ENCODE measurements at regions not wholly inside any gene's neighbourhood (a gene's known extent, or its start where the extent isn't known, plus 50 kb on each side); places are given as distances from the start of the nearest gene placed in this dataset.
"Not testable (repeated sequence)": the region's sequence is repeated elsewhere in the genome, so short reads cannot be mapped to it uniquely, and the experiment has no call there.

DNA sequence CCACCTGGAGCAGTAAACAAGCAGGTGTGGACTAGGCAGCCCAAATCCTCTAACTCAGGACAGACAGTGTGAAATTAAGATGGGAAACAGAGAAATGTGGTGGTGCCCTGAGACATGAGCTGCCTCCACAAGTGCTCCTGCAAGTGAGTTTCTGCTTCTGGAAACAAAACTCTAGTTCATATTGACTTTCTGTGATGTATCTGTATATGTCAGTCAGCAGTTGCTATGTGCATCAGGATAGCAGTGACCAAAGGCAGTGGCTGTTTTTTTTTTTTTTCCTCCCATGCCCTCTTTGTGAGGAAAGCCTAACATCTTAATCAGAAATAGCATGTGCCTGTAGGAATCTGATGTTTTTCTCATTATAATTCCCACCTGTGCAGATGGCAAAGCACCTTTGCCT is 318.4 kb upstream of the SEMA6A start:
- DNase-seq = no peak
- H3K4me3 Mint-ChIP-seq = no peak overlapping the region
- H3K36me3 Mint-ChIP-seq = no peaks in the 10 kb centered on the region
- no peak overlapping the region for H3K27ac Mint-ChIP-seq
- H3K27me3 Mint-ChIP-seq = no peaks in the 10 kb centered on the region
- H3K9me3 Mint-ChIP-seq = no peaks in the 10 kb centered on the region
- POLR2A ChIA-PET = no interaction called here
- no peak for ATAC-seq (ENCODE audit: low read depth)
- H3K4me1 Mint-ChIP-seq = no peaks in the 10 kb centered on the region

DNA sequence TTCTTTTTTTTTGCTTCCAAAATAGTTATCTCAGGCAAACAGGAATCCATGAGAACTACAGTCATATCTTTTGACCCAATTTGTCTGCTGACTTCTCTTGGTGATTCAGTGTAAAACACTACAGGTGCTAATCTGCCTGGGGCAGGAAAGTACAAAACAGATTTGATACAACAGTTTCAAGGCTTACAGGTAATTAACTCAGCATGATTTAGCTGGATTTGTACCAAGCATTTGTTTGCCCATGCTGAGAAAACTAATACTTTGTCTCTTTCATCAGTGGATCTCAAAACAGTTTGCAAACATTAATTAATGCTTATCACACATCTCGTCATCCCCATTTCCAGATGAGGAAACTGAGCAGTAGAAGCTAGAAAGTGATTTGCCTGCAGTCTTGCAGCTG is 312.5 kb upstream of the SEMA6A start:
- no peaks in the 10 kb centered on the region for H3K36me3 Mint-ChIP-seq
- H3K27me3 Mint-ChIP-seq = no peaks in the 10 kb centered on the region
- no peak overlapping the region for H3K4me3 Mint-ChIP-seq
- no peak for DNase-seq
- H3K9me3 Mint-ChIP-seq = no peaks in the 10 kb centered on the region
- POLR2A ChIA-PET = no interaction called here
- ATAC-seq (ENCODE audit: low read depth) = no peak
- no peaks in the 10 kb centered on the region for H3K4me1 Mint-ChIP-seq
- no peak overlapping the region for H3K27ac Mint-ChIP-seq

DNA sequence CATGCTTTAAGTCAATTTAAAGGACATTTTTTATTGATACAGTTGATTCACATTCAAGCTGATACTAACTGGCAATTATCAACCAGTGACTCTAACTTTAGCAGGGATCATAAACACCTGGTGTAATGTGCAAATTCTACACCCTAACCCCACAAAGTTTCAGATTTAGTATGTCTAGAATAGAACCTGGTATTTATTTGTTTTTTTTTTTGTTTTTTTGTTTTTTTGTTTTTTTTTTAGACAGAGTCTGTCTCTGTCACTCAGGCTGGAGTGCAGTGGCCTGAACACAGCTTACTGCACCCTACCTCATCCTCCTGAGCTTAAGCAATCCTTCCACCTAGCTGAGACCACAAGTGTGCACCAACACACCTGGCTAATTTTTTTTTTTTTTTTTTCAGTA is 311.2 kb upstream of the SEMA6A start:
- no peak for DNase-seq
- H3K27me3 Mint-ChIP-seq = no peaks in the 10 kb centered on the region
- POLR2A ChIA-PET = no interaction called here
- no peaks in the 10 kb centered on the region for H3K4me1 Mint-ChIP-seq
- H3K27ac Mint-ChIP-seq = no peak overlapping the region
- ATAC-seq (ENCODE audit: low read depth) = no peak
- H3K4me3 Mint-ChIP-seq = no peak overlapping the region
- no peaks in the 10 kb centered on the region for H3K9me3 Mint-ChIP-seq
- H3K36me3 Mint-ChIP-seq = no peaks in the 10 kb centered on the region

DNA sequence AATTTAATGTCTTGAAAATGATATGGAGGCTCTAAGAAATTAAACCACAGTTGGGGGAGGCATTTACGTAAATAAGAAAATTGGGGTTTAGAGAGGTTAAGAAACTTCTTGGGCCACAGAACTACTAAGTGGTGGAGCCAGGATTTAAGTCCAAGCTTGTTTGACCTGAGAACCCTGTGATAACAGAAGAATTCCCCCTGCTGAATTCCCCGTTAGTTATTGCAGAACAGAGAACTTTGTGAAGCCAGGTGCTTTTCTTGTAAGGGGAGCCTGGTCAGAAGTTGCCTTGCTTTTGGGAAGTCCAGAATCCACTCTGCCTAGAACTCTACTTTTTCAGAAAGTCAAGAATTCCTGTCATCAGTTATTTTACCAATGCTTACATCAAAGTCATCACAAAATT is 309.3 kb upstream of the SEMA6A start:
- Mint-ChIP-seq H3K9me3 (no peaks in the 10 kb centered on the region), H3K27ac (no peak overlapping the region), H3K4me1 (no peaks in the 10 kb centered on the region), H3K27me3 (no peaks in the 10 kb centered on the region), H3K4me3 (no peak overlapping the region), H3K36me3 (no peaks in the 10 kb centered on the region)
- DNase-seq = no peak
- POLR2A ChIA-PET = no interaction called here
- ATAC-seq (ENCODE audit: low read depth) = no peak

DNA sequence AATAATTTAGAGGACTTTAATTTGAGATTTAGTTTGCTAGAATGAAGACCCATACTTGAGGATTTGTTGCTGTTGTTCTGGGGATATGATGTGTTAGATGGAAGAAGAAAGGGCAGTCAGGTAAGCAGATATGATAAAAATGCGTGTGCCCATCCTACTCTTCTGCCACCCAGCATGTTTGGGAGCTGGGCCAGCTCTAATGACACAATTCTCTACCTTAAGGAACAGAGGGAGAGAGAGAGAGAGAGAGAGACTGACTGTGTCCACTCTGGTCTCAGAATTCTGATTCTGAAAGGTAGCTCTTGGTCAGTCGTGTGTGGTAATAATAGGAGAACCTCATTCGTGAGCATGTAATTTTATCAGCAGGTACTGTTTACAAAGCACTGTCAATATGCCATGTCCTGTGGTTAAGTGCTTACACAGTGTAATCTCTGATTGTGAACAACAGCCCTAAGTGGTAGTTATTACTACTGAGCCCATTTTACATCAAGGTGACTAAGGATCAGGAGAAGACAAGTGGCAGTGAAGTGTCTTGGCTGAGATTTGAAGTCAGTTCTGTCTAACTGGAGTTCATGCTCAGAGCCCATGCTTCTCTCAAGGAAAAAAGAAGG is 307.4 kb upstream of the SEMA6A start:
- Mint-ChIP-seq H3K4me1 (no peaks in the 10 kb centered on the region), H3K27ac (no peak overlapping the region), H3K36me3 (no peaks in the 10 kb centered on the region), H3K27me3 (peaks cover 4% of the 10 kb centered on the region), H3K9me3 (no peaks in the 10 kb centered on the region), H3K4me3 (no peak overlapping the region)
- no peak for ATAC-seq (ENCODE audit: low read depth)
- POLR2A ChIA-PET = no interaction called here
- no peak for DNase-seq

DNA sequence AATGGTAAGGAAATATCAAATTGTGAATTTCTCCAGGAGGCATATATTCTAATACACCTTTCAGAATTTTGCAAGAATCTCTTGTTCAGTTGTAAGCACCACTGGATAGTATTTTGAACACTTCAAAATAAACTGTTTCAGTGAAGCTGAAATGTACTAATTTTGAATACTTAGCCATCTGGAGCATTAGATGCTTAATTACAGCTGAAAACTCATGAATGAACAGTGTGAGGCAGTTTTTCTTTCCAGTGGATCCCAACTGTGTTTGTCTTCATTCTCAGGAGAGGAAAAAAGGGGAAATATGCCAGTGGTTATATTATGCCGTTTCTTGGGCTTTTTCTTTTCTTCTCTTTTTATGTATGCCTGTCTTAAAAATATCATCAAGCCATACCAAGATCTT is 306.0 kb upstream of the SEMA6A start:
- Mint-ChIP-seq H3K27ac (no peak overlapping the region), H3K27me3 (peaks cover 4% of the 10 kb centered on the region), H3K4me3 (no peak overlapping the region), H3K9me3 (no peaks in the 10 kb centered on the region), H3K36me3 (no peaks in the 10 kb centered on the region), H3K4me1 (no peaks in the 10 kb centered on the region)
- ATAC-seq (ENCODE audit: low read depth) (no peak), DNase-seq (no peak)
- POLR2A ChIA-PET = no interaction called here

DNA sequence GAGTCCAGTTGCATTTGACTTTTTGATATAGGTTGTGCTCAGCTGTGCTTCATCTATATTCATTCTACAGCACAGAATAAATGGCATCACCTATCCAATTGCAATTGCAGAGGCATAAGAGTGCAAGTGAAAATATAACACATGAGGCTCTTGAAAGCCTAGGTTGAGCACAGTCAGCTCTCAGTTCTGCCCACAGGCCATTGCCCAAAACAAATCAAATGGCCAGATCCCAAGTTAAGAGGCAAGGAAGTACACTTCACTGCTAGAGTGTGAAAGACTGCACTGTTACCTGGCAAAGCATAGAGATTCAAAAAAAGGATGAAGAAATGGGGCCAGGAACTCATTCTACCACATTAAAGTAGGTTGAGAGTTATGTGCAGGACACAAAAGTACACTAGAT is 305.5 kb upstream of the SEMA6A start:
- Mint-ChIP-seq H3K4me3 (no peak overlapping the region), H3K4me1 (no peaks in the 10 kb centered on the region), H3K27me3 (peaks cover 4% of the 10 kb centered on the region), H3K36me3 (no peaks in the 10 kb centered on the region), H3K27ac (no peak overlapping the region), H3K9me3 (no peaks in the 10 kb centered on the region)
- POLR2A ChIA-PET = no interaction called here
- DNase-seq = no peak
- ATAC-seq (ENCODE audit: low read depth) = no peak

DNA sequence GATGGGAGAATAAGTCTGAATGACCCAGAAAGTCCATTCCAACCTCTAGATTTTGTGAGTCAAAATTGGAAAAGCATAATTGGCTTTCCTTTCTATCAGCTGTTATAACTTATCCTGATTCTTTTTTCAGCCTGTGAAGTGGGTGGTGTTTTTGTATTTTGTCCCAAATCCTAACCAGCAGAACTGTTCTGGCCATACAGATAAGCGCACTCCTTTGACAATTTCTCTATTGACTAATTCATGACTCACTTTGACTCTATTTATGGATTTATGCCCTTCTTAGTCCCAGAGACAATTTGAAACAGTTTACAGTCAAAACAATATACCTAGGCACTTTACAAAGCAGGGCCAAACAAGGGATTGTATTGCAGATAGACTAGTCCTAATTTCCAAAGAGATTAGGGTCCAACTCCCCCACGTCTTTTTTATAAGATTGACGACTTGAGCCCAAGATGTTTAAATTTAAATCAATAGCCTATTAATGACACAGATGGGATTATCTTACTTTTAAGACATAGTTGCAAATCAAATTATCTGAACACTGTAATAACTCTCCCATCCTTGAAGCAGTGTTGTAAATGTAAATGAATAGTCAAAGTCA is 301.7 kb upstream of the SEMA6A start:
- DNase-seq (no peak), ATAC-seq (ENCODE audit: low read depth) (no peak)
- no peak overlapping the region for H3K27ac Mint-ChIP-seq
- H3K27me3 Mint-ChIP-seq = peaks cover 4% of the 10 kb centered on the region
- no peaks in the 10 kb centered on the region for H3K4me1 Mint-ChIP-seq
- H3K4me3 Mint-ChIP-seq = no peak overlapping the region
- no peaks in the 10 kb centered on the region for H3K36me3 Mint-ChIP-seq
- POLR2A ChIA-PET = no interaction called here
- no peaks in the 10 kb centered on the region for H3K9me3 Mint-ChIP-seq

DNA sequence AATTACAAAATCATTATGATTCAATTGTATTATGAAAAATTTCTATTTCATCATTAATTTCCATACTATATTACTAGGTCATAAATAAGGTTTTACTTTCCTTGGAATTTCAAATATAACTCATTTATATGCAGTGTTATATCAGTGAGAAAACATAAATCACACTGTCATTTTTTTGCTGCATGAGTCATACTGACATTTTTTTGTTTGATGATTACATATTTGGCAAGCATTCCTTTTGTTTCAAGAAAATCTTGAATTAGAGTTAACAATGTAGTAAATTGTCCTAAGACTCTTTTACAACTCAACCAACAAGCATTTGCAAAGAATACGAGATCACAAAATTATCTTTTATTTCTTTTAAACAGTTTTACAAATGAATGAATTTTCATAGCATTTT is 298.4 kb upstream of the SEMA6A start:
- no peaks in the 10 kb centered on the region for H3K4me1 Mint-ChIP-seq
- H3K27me3 Mint-ChIP-seq = peaks cover 4% of the 10 kb centered on the region
- ATAC-seq (ENCODE audit: low read depth) (no peak), DNase-seq (no peak)
- H3K4me3 Mint-ChIP-seq = no peak overlapping the region
- no peaks in the 10 kb centered on the region for H3K9me3 Mint-ChIP-seq
- no peaks in the 10 kb centered on the region for H3K36me3 Mint-ChIP-seq
- POLR2A ChIA-PET = no interaction called here
- H3K27ac Mint-ChIP-seq = no peak overlapping the region

DNA sequence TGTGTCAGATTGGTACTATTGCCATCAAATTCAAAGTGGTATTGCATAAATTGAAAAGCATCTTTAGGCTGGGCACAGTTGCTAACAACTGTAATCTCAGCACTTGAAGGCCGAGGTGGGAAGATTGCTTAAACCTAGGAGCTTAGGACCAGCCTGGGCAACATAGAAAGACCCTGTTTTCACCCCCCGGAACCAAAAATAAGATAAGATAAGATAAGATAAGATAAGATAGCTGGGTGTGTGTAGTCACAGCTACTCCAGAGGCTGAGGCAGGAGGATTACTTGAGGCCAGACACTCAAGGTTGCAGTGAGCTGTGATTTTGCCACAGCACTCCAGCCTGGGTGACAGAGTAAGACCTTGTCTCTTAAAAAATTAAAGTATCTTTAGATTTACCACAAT is 297.9 kb upstream of the SEMA6A start:
- Mint-ChIP-seq H3K27ac (no peak overlapping the region), H3K27me3 (peaks cover under 1% of the 10 kb centered on the region), H3K4me3 (no peak overlapping the region), H3K4me1 (no peaks in the 10 kb centered on the region), H3K36me3 (no peaks in the 10 kb centered on the region), H3K9me3 (no peaks in the 10 kb centered on the region)
- DNase-seq = no peak
- POLR2A ChIA-PET = no interaction called here
- no peak for ATAC-seq (ENCODE audit: low read depth)

DNA sequence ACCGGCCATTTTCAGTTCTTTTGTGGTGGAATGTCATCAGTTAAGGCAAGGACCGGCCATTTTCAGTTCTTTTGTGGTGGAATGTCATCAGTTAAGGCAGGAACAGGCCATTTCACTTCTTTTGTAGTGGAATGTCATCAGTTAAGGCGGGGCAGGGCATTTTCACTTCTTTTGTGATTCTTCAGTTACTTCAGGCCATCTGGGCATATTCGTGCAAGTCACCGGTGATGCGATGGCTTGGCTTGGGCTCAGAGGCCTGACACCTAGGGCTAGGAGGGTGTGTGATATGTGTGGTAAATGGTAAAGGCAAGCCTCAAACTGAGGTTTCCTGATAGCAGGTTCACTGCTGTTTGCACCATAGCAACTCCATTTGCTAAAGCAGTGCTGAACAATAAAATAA is 293.2 kb upstream of the SEMA6A start:
- DNase-seq; H3K4me1 Mint-ChIP-seq; H3K27ac Mint-ChIP-seq; POLR2A ChIA-PET; ATAC-seq (ENCODE audit: low read depth); H3K4me3 Mint-ChIP-seq; H3K9me3 Mint-ChIP-seq; H3K36me3 Mint-ChIP-seq; H3K27me3 Mint-ChIP-seq: not testable (repeated sequence)

DNA sequence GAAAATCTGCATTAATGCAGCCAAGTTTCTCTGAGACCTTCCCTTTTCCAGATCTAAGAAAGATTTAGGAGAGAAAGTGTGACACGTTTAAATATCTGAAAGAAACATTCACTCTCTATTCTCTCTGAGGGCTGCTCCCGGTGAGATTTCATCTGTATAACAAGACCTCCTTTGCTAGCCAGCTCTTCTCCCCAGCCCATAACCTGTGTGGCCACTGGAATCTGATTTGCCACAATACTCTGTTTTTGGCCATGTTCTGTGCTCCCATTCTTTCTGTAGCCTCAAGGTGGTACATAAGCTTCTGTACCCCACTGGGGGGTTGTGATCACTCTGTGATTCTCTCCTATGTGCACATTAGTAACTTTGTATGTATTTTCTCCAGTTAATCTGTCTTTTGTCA is 291.0 kb upstream of the SEMA6A start:
- H3K4me3 Mint-ChIP-seq = no peak overlapping the region
- no peak for DNase-seq
- H3K27ac Mint-ChIP-seq = no peak overlapping the region
- no peaks in the 10 kb centered on the region for H3K4me1 Mint-ChIP-seq
- ATAC-seq (ENCODE audit: low read depth) = no peak
- H3K9me3 Mint-ChIP-seq = peaks cover 2% of the 10 kb centered on the region
- H3K27me3 Mint-ChIP-seq = peaks cover 7% of the 10 kb centered on the region
- POLR2A ChIA-PET = no interaction called here
- H3K36me3 Mint-ChIP-seq = no peaks in the 10 kb centered on the region

DNA sequence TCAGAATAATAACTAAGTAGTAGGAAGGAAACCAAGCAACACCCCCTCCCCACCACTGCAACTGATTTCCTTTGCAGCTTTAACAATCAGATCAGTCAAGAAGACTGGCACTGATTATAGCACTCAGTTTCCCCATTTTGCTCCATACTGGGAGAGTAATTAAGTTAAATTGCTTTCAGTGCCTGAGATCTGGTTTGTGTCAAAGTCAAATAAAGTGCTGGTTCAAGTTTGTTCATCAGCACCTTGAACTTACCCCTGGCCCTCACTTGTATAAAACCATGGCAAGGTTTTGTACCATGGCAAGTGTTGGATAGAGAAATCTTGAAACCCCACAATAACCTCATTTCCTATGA is 290.2 kb upstream of the SEMA6A start:
- H3K27ac Mint-ChIP-seq = no peak overlapping the region
- H3K36me3 Mint-ChIP-seq = no peaks in the 10 kb centered on the region
- H3K27me3 Mint-ChIP-seq = peaks cover 9% of the 10 kb centered on the region
- ATAC-seq (ENCODE audit: low read depth) = no peak
- no peak overlapping the region for H3K4me3 Mint-ChIP-seq
- peaks cover 2% of the 10 kb centered on the region for H3K9me3 Mint-ChIP-seq
- POLR2A ChIA-PET = no interaction called here
- H3K4me1 Mint-ChIP-seq = no peaks in the 10 kb centered on the region
- DNase-seq = no peak

DNA sequence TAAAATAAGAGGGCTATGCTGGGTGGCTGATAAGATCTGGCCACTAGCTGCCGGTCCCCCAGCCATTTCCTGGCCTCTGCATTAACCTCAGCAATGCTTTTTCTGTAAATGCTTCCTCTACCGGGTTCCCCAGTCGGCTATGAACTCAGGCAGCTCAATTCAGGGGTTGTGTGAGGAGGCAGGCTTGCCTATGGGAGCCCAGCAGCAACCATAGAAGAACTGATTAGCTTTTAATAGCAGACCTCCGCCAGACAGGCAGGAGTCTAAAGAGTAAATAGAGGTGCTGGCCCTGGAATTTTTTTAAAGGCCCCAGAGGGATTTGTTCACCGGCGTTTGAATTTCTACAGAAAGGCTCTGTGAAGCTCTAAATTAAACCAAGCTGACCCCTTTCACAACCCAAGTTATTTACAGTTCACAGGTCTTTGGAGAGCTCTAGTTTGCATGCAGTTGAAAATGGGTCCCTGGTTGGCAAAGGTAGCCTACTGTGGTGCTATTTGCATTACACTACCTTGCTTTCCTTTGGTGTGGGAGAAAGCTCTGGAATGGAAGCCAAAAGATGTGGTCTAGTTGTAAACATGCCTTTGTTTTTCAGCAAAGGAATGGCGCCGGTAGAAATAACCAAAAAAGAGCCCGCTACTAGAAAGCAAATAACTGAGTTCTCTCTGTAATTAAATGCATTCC is 289.7 kb upstream of the SEMA6A start:
- ATAC-seq (ENCODE audit: low read depth) (no peak), DNase-seq (no peak)
- no peak overlapping the region for H3K27ac Mint-ChIP-seq
- peaks cover 2% of the 10 kb centered on the region for H3K9me3 Mint-ChIP-seq
- no peaks in the 10 kb centered on the region for H3K4me1 Mint-ChIP-seq
- POLR2A ChIA-PET = no interaction called here
- peaks cover 9% of the 10 kb centered on the region for H3K27me3 Mint-ChIP-seq
- H3K4me3 Mint-ChIP-seq = no peak overlapping the region
- no peaks in the 10 kb centered on the region for H3K36me3 Mint-ChIP-seq
